LNCAP (cell line): ENCODE measurements at regions not wholly inside any gene's neighbourhood (a gene's known extent, or its start where the extent isn't known, plus 50 kb on each side); places are given as distances from the start of the nearest gene placed in this dataset.

ENCODE experiments used
- TF ChIP-seq, protein P1 (sequence below): fragments of 450-650 bp; IDR thresholded peaks from 2 replicates; pipeline ENCODE4 v1.5.1; 2017; ENCODE audit warnings: mild to moderate bottlenecking

GRCh38 chr4:29734343-29735213 lies 985.6 kb upstream of the PCDH7 start:
- TF ChIP-seq, protein P1, sequence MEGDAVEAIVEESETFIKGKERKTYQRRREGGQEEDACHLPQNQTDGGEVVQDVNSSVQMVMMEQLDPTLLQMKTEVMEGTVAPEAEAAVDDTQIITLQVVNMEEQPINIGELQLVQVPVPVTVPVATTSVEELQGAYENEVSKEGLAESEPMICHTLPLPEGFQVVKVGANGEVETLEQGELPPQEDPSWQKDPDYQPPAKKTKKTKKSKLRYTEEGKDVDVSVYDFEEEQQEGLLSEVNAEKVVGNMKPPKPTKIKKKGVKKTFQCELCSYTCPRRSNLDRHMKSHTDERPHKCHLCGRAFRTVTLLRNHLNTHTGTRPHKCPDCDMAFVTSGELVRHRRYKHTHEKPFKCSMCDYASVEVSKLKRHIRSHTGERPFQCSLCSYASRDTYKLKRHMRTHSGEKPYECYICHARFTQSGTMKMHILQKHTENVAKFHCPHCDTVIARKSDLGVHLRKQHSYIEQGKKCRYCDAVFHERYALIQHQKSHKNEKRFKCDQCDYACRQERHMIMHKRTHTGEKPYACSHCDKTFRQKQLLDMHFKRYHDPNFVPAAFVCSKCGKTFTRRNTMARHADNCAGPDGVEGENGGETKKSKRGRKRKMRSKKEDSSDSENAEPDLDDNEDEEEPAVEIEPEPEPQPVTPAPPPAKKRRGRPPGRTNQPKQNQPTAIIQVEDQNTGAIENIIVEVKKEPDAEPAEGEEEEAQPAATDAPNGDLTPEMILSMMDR = no peak

DNA sequence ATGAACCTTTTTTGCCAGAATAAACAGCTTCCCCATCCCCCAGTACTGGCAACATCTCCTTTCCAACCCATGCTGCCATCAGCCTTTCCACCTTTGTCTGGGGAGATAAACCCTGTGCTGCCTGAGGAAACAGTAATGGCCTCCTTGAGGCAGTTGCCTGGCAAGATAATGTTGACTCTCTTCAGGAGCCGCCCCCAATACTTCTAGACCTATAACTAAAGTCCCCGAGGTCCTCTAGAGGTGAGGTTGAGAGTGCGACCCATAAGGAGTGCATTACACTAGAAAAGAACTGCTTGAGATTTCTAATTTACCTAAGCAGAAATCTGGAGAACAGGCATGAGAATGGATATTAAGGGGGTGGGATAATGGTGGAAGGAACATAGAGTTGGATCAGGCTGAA lies 963.2 kb upstream of the PCDH7 start:
- TF ChIP-seq, protein P1 = no peak

DNA sequence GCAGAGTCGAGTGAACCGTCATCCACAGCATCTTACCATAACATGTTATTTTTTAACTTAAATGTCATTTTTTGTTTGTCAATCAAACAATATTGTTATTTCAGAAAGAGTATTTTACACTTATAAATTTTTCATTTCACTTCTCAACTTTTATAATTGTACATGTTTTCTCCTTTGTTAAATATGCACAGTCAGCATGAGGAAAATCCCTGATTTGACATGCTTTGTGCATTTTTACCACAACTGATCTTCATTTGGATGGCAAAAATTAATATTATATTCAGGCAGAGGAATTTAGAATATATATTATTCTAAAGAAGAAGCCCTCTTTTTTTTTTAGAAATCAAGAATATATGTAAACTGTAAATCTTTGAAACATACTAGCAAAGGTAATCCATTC lies 958.0 kb upstream of the PCDH7 start:
- TF ChIP-seq, protein P1 = no peak

GRCh38 chr4:29770627-29771026 lies 949.5 kb upstream of the PCDH7 start:
- TF ChIP-seq, protein P1 = no peak

DNA sequence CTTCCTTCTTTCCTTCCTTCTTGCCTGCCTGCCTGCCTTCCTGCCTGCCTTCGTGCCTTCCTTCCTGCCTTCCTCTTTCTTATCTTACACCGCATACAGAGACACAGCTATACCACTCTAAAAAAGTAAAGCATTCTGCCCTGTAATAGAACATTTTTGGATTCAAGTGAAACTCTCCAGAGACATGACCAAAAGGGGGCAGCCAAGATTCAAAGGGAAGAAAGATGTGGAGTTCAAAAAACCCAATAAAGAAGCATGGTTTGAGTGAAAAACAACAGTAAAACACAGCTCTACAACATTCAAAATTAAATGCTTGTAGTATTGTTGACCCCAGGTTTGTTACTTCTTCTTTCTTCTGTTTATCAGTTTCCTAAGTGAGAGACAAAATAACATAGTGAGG lies 914.9 kb upstream of the PCDH7 start:
- TF ChIP-seq, protein P1 = peak; percentile 56

GRCh38 chr4:29805916-29806480 lies 914.2 kb upstream of the PCDH7 start:
- TF ChIP-seq, protein P1 = no peak

- TF ChIP-seq, protein P1 = no peak
These were observed 902.2 kb upstream of the PCDH7 start for GRCh38 chr4:29817961-29818360.
